ENCODE measurements at regions not wholly inside any gene's neighbourhood (a gene's known extent, or its start where the extent isn't known, plus 50 kb on each side); places are given as distances from the start of the nearest gene placed in this dataset.

GRCh38 chr14:97187916-97188315 lies 390.7 kb downstream of the VRK1 start:
- TF ChIP-seq POLR2AphosphoS5 (IDR thresholded peaks at IDR 0.05; ENCODE audit: low read depth, low read length) (no peak), SPI1 (IDR thresholded peaks at IDR 0.05; ENCODE audit: low read depth, low read length) (no peak)

Data from GM12891 (cell line).